ENCODE measurements at regions not wholly inside any gene's neighbourhood (a gene's known extent, or its start where the extent isn't known, plus 50 kb on each side); places are given as distances from the start of the nearest gene placed in this dataset.

GRCh38 chr20:56816349-56816748 is 187.2 kb downstream of the TFAP2C start:
- TF ChIP-seq EZH2phosphoT487 (IDR thresholded peaks at IDR 0.05; ENCODE audit: borderline replicate concordance, low read depth, low read length) (no peak), CTCF (conservative IDR thresholded peaks at IDR 0.05; ENCODE audit: low read length) (no peak)

Measured in OCI-LY7 (cell line).